SK-N-SH treated with all-trans-retinoic acid at 6 μM for 48 hours (cell line): ENCODE measurements at regions not wholly inside any gene's neighbourhood (a gene's known extent, or its start where the extent isn't known, plus 50 kb on each side); places are given as distances from the start of the nearest gene placed in this dataset.

Source experiments
- ARNTL ChIP-seq: fragments of 450-650 bp; formaldehyde crosslinking; IDR thresholded peaks from 2 replicates; pipeline ENCODE4 v1.5.0; 2020; ENCODE audit warnings: low read depth, mild to moderate bottlenecking, moderate library complexity, borderline replicate concordance
- BACH2 ChIP-seq: fragments of 250-450 bp; sonication (Bioruptor Pico); IDR thresholded peaks from 2 replicates; pipeline ENCODE4 v1.9.0; 2021; ENCODE audit warnings: mild to moderate bottlenecking, borderline replicate concordance
- RARB ChIP-seq: fragments of 250-450 bp; sonication (Bioruptor Pico); IDR thresholded peaks from 2 replicates; pipeline ENCODE4 v1.8.0; 2021; ENCODE audit warnings: mild to moderate bottlenecking, moderate library complexity
- SNAI2 ChIP-seq: fragments of 250-450 bp; sonication (Bioruptor Pico); IDR thresholded peaks from 2 replicates; pipeline ENCODE4 v1.5.0; 2020; ENCODE audit warnings: mild to moderate bottlenecking, moderate library complexity
- TCF4 ChIP-seq: fragments of 250-450 bp; sonication (Bioruptor Pico); IDR thresholded peaks from 2 replicates; pipeline ENCODE4 v1.8.0; 2021; ENCODE audit warnings: mild to moderate bottlenecking, moderate library complexity, borderline replicate concordance
- ZFP3 ChIP-seq: fragments of 250-450 bp; sonication (Bioruptor Pico); IDR thresholded peaks from 2 replicates; pipeline ENCODE4 v1.5.0; 2020; ENCODE audit warnings: mild to moderate bottlenecking, moderate library complexity
- ZFP30 ChIP-seq: fragments of 450-650 bp; formaldehyde crosslinking; IDR thresholded peaks from 2 replicates; pipeline ENCODE4 v1.5.0; 2022; ENCODE audit warnings: mild to moderate bottlenecking, moderate library complexity
- ZNF565 ChIP-seq: fragments of 450-650 bp; formaldehyde crosslinking; conservative IDR thresholded peaks from 2 replicates; pipeline ENCODE4 v1.5.0; 2020; ENCODE audit warnings: low read depth, mild to moderate bottlenecking, moderate library complexity
- TF ChIP-seq, protein P1 (sequence below): fragments of 250-450 bp; sonication (Bioruptor Pico); IDR thresholded peaks from 2 replicates; pipeline ENCODE4 v1.8.0; 2020; ENCODE audit warnings: mild to moderate bottlenecking, moderate library complexity, borderline replicate concordance
- TF ChIP-seq, protein P2 (sequence below): fragments of 250-450 bp; sonication (Bioruptor Pico); IDR thresholded peaks from 2 replicates; pipeline ENCODE4 v1.5.1; 2020; ENCODE audit warnings: low read depth, mild to moderate bottlenecking, moderate library complexity

DNA sequence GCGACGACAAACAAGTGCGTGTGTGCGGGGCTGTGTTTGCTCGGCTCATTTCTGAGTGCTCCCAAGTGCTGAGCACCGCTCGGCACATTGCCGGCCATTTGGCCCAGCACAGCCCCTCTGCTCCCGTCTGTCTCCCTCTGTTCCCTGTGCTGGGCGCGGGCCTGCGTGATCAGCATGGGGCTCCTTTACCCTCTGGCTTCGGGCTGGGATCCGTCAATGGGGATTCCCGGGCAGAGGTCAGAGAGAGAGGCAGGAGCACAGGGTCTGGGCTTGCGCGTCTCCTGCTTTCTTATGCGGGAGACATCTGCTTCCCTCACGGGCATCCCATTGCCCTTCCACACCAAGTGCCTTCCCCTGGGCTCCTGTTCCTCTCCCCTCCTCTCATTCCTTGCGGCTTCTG, 234.0 kb downstream of the ACKR3 start:
- TF ChIP-seq, protein P1, sequence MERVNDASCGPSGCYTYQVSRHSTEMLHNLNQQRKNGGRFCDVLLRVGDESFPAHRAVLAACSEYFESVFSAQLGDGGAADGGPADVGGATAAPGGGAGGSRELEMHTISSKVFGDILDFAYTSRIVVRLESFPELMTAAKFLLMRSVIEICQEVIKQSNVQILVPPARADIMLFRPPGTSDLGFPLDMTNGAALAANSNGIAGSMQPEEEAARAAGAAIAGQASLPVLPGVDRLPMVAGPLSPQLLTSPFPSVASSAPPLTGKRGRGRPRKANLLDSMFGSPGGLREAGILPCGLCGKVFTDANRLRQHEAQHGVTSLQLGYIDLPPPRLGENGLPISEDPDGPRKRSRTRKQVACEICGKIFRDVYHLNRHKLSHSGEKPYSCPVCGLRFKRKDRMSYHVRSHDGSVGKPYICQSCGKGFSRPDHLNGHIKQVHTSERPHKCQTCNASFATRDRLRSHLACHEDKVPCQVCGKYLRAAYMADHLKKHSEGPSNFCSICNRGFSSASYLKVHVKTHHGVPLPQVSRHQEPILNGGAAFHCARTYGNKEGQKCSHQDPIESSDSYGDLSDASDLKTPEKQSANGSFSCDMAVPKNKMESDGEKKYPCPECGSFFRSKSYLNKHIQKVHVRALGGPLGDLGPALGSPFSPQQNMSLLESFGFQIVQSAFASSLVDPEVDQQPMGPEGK (CRISPR knock-in tag), result no peak
- TF ChIP-seq TCF4 (CRISPR knock-in tag) (no peak), RARB (CRISPR knock-in tag) (no peak), BACH2 (CRISPR knock-in tag) (no peak), ZFP3 (CRISPR knock-in tag) (no peak), SNAI2 (no peak), ZFP30 (no peak), ARNTL (CRISPR knock-in tag) (no peak), ZNF565 (CRISPR knock-in tag) (no peak)
- TF ChIP-seq, protein P2, sequence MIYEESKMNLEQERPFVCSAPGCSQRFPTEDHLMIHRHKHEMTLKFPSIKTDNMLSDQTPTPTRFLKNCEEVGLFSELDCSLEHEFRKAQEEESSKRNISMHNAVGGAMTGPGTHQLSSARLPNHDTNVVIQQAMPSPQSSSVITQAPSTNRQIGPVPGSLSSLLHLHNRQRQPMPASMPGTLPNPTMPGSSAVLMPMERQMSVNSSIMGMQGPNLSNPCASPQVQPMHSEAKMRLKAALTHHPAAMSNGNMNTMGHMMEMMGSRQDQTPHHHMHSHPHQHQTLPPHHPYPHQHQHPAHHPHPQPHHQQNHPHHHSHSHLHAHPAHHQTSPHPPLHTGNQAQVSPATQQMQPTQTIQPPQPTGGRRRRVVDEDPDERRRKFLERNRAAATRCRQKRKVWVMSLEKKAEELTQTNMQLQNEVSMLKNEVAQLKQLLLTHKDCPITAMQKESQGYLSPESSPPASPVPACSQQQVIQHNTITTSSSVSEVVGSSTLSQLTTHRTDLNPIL (CRISPR knock-in tag), result no peak
